ENCODE measurements at regions not wholly inside any gene's neighbourhood (a gene's known extent, or its start where the extent isn't known, plus 50 kb on each side); places are given as distances from the start of the nearest gene placed in this dataset.

DNA sequence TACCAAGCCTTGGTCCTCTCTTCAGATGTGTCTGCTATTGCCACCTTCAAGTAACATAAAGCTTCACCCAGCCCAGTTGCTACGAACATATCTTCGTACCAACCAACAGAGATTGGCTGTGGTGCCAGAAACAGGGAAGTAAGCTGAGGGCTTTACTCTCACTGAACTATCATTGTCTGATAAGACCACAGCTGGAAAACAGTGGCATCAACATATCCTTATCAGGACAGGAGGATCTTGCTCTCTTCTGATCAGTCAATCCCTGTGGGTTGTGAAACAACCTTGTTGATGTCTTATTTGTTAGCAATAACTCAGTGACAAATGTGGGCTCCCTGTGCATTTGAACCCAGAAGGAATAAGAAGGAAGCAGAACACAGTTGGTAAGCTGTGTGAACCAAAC lies 446.3 kb upstream of the MAF start:
- no peaks in the 10 kb centered on the region for H3K36me3 ChIP-seq (ENCODE audit: low read depth)
- H3K27me3 ChIP-seq (ENCODE audit: insufficient read depth, low read depth): no peaks in the 10 kb centered on the region
- intact Hi-C loops (cut with micrococcal nuclease; ENCODE audit: unreplicated experiment): no loop called here
- POLR2A ChIA-PET (ENCODE audit: unreplicated experiment): no interaction called here
- TF ChIP-seq, protein P1, sequence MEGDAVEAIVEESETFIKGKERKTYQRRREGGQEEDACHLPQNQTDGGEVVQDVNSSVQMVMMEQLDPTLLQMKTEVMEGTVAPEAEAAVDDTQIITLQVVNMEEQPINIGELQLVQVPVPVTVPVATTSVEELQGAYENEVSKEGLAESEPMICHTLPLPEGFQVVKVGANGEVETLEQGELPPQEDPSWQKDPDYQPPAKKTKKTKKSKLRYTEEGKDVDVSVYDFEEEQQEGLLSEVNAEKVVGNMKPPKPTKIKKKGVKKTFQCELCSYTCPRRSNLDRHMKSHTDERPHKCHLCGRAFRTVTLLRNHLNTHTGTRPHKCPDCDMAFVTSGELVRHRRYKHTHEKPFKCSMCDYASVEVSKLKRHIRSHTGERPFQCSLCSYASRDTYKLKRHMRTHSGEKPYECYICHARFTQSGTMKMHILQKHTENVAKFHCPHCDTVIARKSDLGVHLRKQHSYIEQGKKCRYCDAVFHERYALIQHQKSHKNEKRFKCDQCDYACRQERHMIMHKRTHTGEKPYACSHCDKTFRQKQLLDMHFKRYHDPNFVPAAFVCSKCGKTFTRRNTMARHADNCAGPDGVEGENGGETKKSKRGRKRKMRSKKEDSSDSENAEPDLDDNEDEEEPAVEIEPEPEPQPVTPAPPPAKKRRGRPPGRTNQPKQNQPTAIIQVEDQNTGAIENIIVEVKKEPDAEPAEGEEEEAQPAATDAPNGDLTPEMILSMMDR (conservative IDR thresholded peaks at IDR 0.05): no peak
- no peak for TF ChIP-seq EZH2 (IDR thresholded peaks at IDR 0.05; ENCODE audit: low read depth)
- H3K9me2 ChIP-seq (ENCODE audit: insufficient read depth): no peaks in the 10 kb centered on the region
- no peaks in the 10 kb centered on the region for H4K20me1 ChIP-seq (ENCODE audit: insufficient read depth)
- no peak overlapping the region for H3K27ac ChIP-seq
- no peak overlapping the region for H3K4me3 ChIP-seq
- H3K79me2 ChIP-seq (ENCODE audit: low read depth): no peaks in the 10 kb centered on the region
- CTCF ChIA-PET: no interaction called here
- H2AFZ ChIP-seq: no peak overlapping the region
- peaks cover 4% of the 10 kb centered on the region for H3K4me1 ChIP-seq (replicated peaks; ENCODE audit: insufficient read depth)
- DNase-seq: no peak
- H3F3A ChIP-seq (ENCODE audit: insufficient read depth, low read depth): no peaks in the 10 kb centered on the region
- H3K4me2 ChIP-seq: no peak overlapping the region
- no peaks in the 10 kb centered on the region; the same call in 1 of the 2 replicates for H3K9me3 ChIP-seq (ENCODE audit: insufficient read depth, low read depth)
- BruUV-seq (replicated peaks): no TSS peak

DNA sequence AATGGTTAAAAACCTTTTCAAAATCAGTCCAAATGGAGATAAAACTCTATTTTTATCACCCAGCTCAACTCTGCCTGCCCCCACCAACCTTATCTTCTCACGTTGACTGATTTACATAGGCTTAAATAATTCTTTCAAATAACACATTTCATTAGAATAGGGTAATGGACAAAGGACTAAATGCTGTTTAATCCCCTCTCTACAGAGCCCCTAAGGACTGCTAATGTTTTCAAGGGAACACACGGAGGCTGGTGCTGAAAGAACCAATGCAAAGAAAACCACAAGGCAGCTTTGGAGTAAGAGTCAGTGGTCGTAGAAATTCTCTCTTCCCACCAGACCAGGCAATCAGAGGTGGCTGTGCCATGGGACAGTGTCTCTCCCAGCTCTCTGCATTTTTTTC lies 445.7 kb upstream of the MAF start:
- no peak for DNase-seq
- Histone ChIP-seq H3K27ac (no peak overlapping the region), H3K4me1 (replicated peaks; ENCODE audit: insufficient read depth) (peaks cover 10% of the 10 kb centered on the region), H3K9me2 (ENCODE audit: insufficient read depth) (no peaks in the 10 kb centered on the region), H3K27me3 (ENCODE audit: insufficient read depth, low read depth) (no peaks in the 10 kb centered on the region), H3K4me2 (no peak overlapping the region), H3K79me2 (ENCODE audit: low read depth) (no peaks in the 10 kb centered on the region), H4K20me1 (ENCODE audit: insufficient read depth) (no peaks in the 10 kb centered on the region), H3K4me3 (no peak overlapping the region), H2AFZ (no peak overlapping the region), H3K36me3 (ENCODE audit: low read depth) (no peaks in the 10 kb centered on the region), H3K9me3 (ENCODE audit: insufficient read depth, low read depth) (no peaks in the 10 kb centered on the region; the same call in 1 of the 2 replicates), H3F3A (ENCODE audit: insufficient read depth, low read depth) (peaks cover 4% of the 10 kb centered on the region; the same call in 1 of the 2 replicates)
- TF ChIP-seq, protein P1 (conservative IDR thresholded peaks at IDR 0.05): no peak
- no peak for TF ChIP-seq EZH2 (IDR thresholded peaks at IDR 0.05; ENCODE audit: low read depth)
- no TSS peak for BruUV-seq (replicated peaks)
- ChIA-PET CTCF (no interaction called here), POLR2A (ENCODE audit: unreplicated experiment) (no interaction called here)
- intact Hi-C loops (cut with micrococcal nuclease; ENCODE audit: unreplicated experiment): no loop called here

DNA sequence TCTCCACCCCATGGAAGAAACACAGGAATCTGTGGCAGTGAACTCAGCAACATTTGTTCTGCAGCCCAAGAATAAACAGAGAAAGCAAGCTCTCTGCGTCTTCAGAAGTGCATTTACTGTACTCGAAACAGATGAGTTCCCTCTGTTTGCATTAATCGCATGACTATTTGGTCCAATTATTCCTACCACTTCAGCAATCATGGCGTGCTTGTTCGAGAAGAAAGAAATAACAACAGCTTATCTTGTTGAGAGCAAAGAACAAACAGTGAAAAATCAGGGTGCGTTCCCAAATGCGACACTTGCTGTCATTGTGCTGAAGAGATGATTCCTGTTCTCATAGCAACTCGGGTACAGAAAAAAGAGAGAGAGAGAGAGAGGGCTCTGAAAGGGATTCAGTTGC lies 445.3 kb upstream of the MAF start:
- H3F3A ChIP-seq (ENCODE audit: insufficient read depth, low read depth): peaks cover 7% of the 10 kb centered on the region; the same call in 1 of the 2 replicates
- no peak overlapping the region for H3K4me3 ChIP-seq
- intact Hi-C loops (cut with micrococcal nuclease; ENCODE audit: unreplicated experiment): no loop called here
- no peaks in the 10 kb centered on the region for H3K36me3 ChIP-seq (ENCODE audit: low read depth)
- ChIA-PET CTCF (no interaction called here), POLR2A (ENCODE audit: unreplicated experiment) (no interaction called here)
- H3K9me2 ChIP-seq (ENCODE audit: insufficient read depth): no peaks in the 10 kb centered on the region
- peaks cover 14% of the 10 kb centered on the region for H3K4me1 ChIP-seq (replicated peaks; ENCODE audit: insufficient read depth)
- no TSS peak for BruUV-seq (replicated peaks)
- H3K4me2 ChIP-seq: no peak overlapping the region
- no peak for DNase-seq
- no peaks in the 10 kb centered on the region; the same call in 1 of the 2 replicates for H3K9me3 ChIP-seq (ENCODE audit: insufficient read depth, low read depth)
- no peaks in the 10 kb centered on the region for H3K79me2 ChIP-seq (ENCODE audit: low read depth)
- H3K27ac ChIP-seq: no peak overlapping the region
- no peak for TF ChIP-seq EZH2 (IDR thresholded peaks at IDR 0.05; ENCODE audit: low read depth)
- TF ChIP-seq, protein P1 (conservative IDR thresholded peaks at IDR 0.05): no peak
- no peak overlapping the region for H2AFZ ChIP-seq
- H3K27me3 ChIP-seq (ENCODE audit: insufficient read depth, low read depth): no peaks in the 10 kb centered on the region
- H4K20me1 ChIP-seq (ENCODE audit: insufficient read depth): no peaks in the 10 kb centered on the region

Data from PC-9 (cell line).